ENCODE measurements at regions not wholly inside any gene's neighbourhood (a gene's known extent, or its start where the extent isn't known, plus 50 kb on each side); places are given as distances from the start of the nearest gene placed in this dataset.
A peak's percentile ranks its signal among the peaks of the same experiment; 100 is the strongest.
"Not testable (repeated sequence)": the region's sequence is repeated elsewhere in the genome, so short reads cannot be mapped to it uniquely, and the experiment has no call there.

- no peak for DNase-seq
Measured at GRCh38 chr12:70008944-70009343, 183.9 kb downstream of the MYRFL start.

GRCh38 chr12:70011353-70011752 lies 186.3 kb downstream of the MYRFL start:
- no peak for DNase-seq

GRCh38 chr12:70013016-70013415 lies 188.0 kb downstream of the MYRFL start:
- not testable (repeated sequence) for DNase-seq

GRCh38 chr12:70028515-70028914 lies 203.5 kb downstream of the MYRFL start:
- no peak for DNase-seq

GRCh38 chr12:70028918-70029317 lies 203.9 kb downstream of the MYRFL start:
- no peak for DNase-seq

- no peak for DNase-seq
Measured at GRCh38 chr12:70031046-70031445, 206.0 kb downstream of the MYRFL start.

GRCh38 chr12:70032076-70032475 lies 207.0 kb downstream of the MYRFL start:
- peak; percentile 52 for DNase-seq

GRCh38 chr12:70033310-70033709 lies 208.3 kb downstream of the MYRFL start:
- DNase-seq: no peak

- DNase-seq: no peak
Measured at GRCh38 chr12:70040141-70040540, 203.1 kb upstream of the CNOT2 start.

GRCh38 chr12:70042675-70043074 lies 200.6 kb upstream of the CNOT2 start:
- DNase-seq: peak; percentile 53

- DNase-seq: no peak
Measured at GRCh38 chr12:70043490-70044138, 199.6 kb upstream of the CNOT2 start.

- no peak for DNase-seq
Measured at GRCh38 chr12:70044167-70044566, 199.1 kb upstream of the CNOT2 start.

- DNase-seq: no peak
Measured at GRCh38 chr12:70045036-70045435, 198.2 kb upstream of the CNOT2 start.

- DNase-seq: no peak
Measured at GRCh38 chr12:70045514-70045913, 197.7 kb upstream of the CNOT2 start.

GRCh38 chr12:70048521-70049250 lies 194.5 kb upstream of the CNOT2 start:
- DNase-seq: no peak

- DNase-seq: no peak
Measured at GRCh38 chr12:70049596-70050360, 193.5 kb upstream of the CNOT2 start.

- DNase-seq: no peak
Measured at GRCh38 chr12:70052476-70052875, 190.8 kb upstream of the CNOT2 start.

GRCh38 chr12:70052931-70053497 lies 190.2 kb upstream of the CNOT2 start:
- DNase-seq: no peak

GRCh38 chr12:70059373-70059772 lies 183.9 kb upstream of the CNOT2 start:
- no peak for DNase-seq

GRCh38 chr12:70060634-70061033 lies 182.6 kb upstream of the CNOT2 start:
- no peak for DNase-seq

- no peak for DNase-seq
Measured at GRCh38 chr12:70068743-70069142, 174.5 kb upstream of the CNOT2 start.

All from muscle of arm (tissue), 1 donor.